ENCODE measurements at regions not wholly inside any gene's neighbourhood (a gene's known extent, or its start where the extent isn't known, plus 50 kb on each side); places are given as distances from the start of the nearest gene placed in this dataset.

DNA sequence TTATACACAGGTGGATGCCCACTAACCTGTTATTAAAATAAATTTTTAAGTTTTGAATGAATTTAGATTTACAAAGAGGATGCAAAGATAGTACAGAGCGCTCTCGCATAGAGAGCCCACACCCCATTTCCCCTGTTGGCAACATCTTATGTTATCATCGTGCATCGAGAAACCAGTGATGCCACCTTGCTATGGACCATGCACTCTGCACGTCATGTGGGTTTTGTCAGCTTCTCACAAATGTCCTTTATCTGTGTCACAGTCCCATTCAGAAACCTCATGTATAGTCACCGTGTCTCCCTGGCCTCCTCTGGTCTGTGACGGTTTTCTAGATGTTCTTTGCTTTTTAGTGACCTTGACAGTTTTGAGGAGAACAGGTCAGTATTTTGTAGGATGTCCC, 60.0 kb downstream of the ING1 start:
- H3K27me3 ChIP-seq (ENCODE audit: insufficient read depth, insufficient read length) = no peaks in the 10 kb centered on the region
- no peak overlapping the region for H3K4me3 ChIP-seq (ENCODE audit: insufficient read length, low read depth)
- TF ChIP-seq YY1 (IDR thresholded peaks at IDR 0.05; ENCODE audit: insufficient read depth, insufficient read length) (no peak), SUZ12 (IDR thresholded peaks at IDR 0.05; ENCODE audit: extremely low read depth, insufficient read depth, insufficient read length) (no peak), ZNF274 (IDR thresholded peaks at IDR 0.05; ENCODE audit: low read depth, low read length) (no peak)
- DNase-seq (ENCODE audit: low read depth, low spot score) = no peak
- no peak overlapping the region for H3K9ac ChIP-seq (ENCODE audit: insufficient read length, low read depth)
- no peaks in the 10 kb centered on the region for H3K9me3 ChIP-seq (ENCODE audit: insufficient read depth, low read length)
- H3K4me1 ChIP-seq (ENCODE audit: insufficient read depth, insufficient read length) = no peaks in the 10 kb centered on the region
- H3K36me3 ChIP-seq (ENCODE audit: insufficient read depth, insufficient read length, low read length) = no peaks in the 10 kb centered on the region

DNA sequence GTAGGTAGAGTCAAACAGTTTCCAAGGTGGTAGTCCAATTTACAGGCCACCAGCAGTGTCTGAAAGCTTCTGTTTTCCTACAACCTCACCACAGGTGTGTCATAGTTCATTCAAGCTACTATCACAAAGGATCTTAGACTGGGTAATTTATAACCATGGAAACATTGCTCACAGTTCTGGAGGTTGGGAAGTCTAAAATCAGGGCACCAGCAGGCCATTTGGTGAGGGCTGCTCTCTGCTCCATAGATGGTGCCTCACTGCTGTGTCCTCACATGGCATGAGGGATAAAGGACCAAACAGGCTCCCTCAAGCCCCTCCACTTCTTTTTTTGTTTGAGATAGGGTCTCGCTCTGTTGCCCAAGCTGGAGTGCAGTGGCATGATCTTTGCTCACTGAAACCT, 60.6 kb downstream of the ING1 start:
- TF ChIP-seq SUZ12 (IDR thresholded peaks at IDR 0.05; ENCODE audit: extremely low read depth, insufficient read depth, insufficient read length) (no peak), YY1 (IDR thresholded peaks at IDR 0.05; ENCODE audit: insufficient read depth, insufficient read length) (no peak), ZNF274 (IDR thresholded peaks at IDR 0.05; ENCODE audit: low read depth, low read length) (no peak)
- no peak overlapping the region for H3K4me3 ChIP-seq (ENCODE audit: insufficient read length, low read depth)
- H3K27me3 ChIP-seq (ENCODE audit: insufficient read depth, insufficient read length) = no peaks in the 10 kb centered on the region
- H3K9me3 ChIP-seq (ENCODE audit: insufficient read depth, low read length) = no peaks in the 10 kb centered on the region
- H3K4me1 ChIP-seq (ENCODE audit: insufficient read depth, insufficient read length) = no peaks in the 10 kb centered on the region
- no peak for DNase-seq (ENCODE audit: low read depth, low spot score)
- H3K36me3 ChIP-seq (ENCODE audit: insufficient read depth, insufficient read length, low read length) = no peaks in the 10 kb centered on the region
- no peak overlapping the region for H3K9ac ChIP-seq (ENCODE audit: insufficient read length, low read depth)

GRCh38 chr13:110774490-110774889, 61.0 kb downstream of the ING1 start:
- no peak for DNase-seq (ENCODE audit: low read depth, low spot score)
- Histone ChIP-seq H3K27me3 (ENCODE audit: insufficient read depth, insufficient read length) (no peaks in the 10 kb centered on the region), H3K4me1 (ENCODE audit: insufficient read depth, insufficient read length) (no peaks in the 10 kb centered on the region), H3K36me3 (ENCODE audit: insufficient read depth, insufficient read length, low read length) (no peaks in the 10 kb centered on the region), H3K4me3 (ENCODE audit: insufficient read length, low read depth) (no peak overlapping the region), H3K9ac (ENCODE audit: insufficient read length, low read depth) (no peak overlapping the region), H3K9me3 (ENCODE audit: insufficient read depth, low read length) (no peaks in the 10 kb centered on the region)
- TF ChIP-seq YY1 (IDR thresholded peaks at IDR 0.05; ENCODE audit: insufficient read depth, insufficient read length) (no peak), SUZ12 (IDR thresholded peaks at IDR 0.05; ENCODE audit: extremely low read depth, insufficient read depth, insufficient read length) (no peak), ZNF274 (IDR thresholded peaks at IDR 0.05; ENCODE audit: low read depth, low read length) (no peak)

- no peak for DNase-seq (ENCODE audit: low read depth, low spot score)
- Histone ChIP-seq H3K9ac (ENCODE audit: insufficient read length, low read depth) (no peak overlapping the region), H3K27me3 (ENCODE audit: insufficient read depth, insufficient read length) (no peaks in the 10 kb centered on the region), H3K4me3 (ENCODE audit: insufficient read length, low read depth) (no peak overlapping the region), H3K4me1 (ENCODE audit: insufficient read depth, insufficient read length) (no peaks in the 10 kb centered on the region), H3K36me3 (ENCODE audit: insufficient read depth, insufficient read length, low read length) (no peaks in the 10 kb centered on the region), H3K9me3 (ENCODE audit: insufficient read depth, low read length) (no peaks in the 10 kb centered on the region)
- TF ChIP-seq ZNF274 (IDR thresholded peaks at IDR 0.05; ENCODE audit: low read depth, low read length) = no peak
- TF ChIP-seq SUZ12 (IDR thresholded peaks at IDR 0.05; ENCODE audit: extremely low read depth, insufficient read depth, insufficient read length) = no peak
- no peak for TF ChIP-seq YY1 (IDR thresholded peaks at IDR 0.05; ENCODE audit: insufficient read depth, insufficient read length)
Observed at GRCh38 chr13:110775576-110775975, 62.1 kb downstream of the ING1 start.

- no peak overlapping the region for H3K4me3 ChIP-seq (ENCODE audit: insufficient read length, low read depth)
- no peak for DNase-seq (ENCODE audit: low read depth, low spot score)
- no peak for TF ChIP-seq YY1 (IDR thresholded peaks at IDR 0.05; ENCODE audit: insufficient read depth, insufficient read length)
- TF ChIP-seq SUZ12 (IDR thresholded peaks at IDR 0.05; ENCODE audit: extremely low read depth, insufficient read depth, insufficient read length) = no peak
- TF ChIP-seq ZNF274 (IDR thresholded peaks at IDR 0.05; ENCODE audit: low read depth, low read length) = no peak
- H3K9me3 ChIP-seq (ENCODE audit: insufficient read depth, low read length) = peaks cover 9% of the 10 kb centered on the region; the same call in 1 of the 2 replicates
- no peaks in the 10 kb centered on the region for H3K27me3 ChIP-seq (ENCODE audit: insufficient read depth, insufficient read length)
- no peaks in the 10 kb centered on the region for H3K36me3 ChIP-seq (ENCODE audit: insufficient read depth, insufficient read length, low read length)
- no peaks in the 10 kb centered on the region for H3K4me1 ChIP-seq (ENCODE audit: insufficient read depth, insufficient read length)
- H3K9ac ChIP-seq (ENCODE audit: insufficient read length, low read depth) = no peak overlapping the region
Observed at GRCh38 chr13:110777251-110777820, 63.8 kb downstream of the ING1 start.

DNA sequence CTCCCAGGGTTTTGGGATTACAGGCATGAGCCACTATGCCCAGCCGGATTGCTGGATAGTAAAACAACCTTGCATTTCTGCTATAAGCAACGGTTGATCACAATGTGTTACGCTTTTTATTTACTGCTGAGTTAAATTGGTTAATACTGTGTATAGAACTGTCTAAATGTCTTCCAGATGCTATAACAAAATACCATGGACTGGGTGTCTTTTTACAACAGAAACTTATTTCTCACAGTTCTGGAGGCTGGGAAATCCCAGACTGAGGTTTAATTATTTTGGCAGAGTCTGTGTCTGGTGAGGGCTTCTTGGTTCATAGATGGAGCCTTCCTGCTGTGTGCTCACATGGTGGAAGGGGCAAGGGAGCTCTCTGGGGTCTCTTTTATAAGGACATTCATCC, 65.5 kb downstream of the ING1 start:
- no peaks in the 10 kb centered on the region for H3K36me3 ChIP-seq (ENCODE audit: insufficient read depth, insufficient read length, low read length)
- no peak for DNase-seq (ENCODE audit: low read depth, low spot score)
- TF ChIP-seq ZNF274 (IDR thresholded peaks at IDR 0.05; ENCODE audit: low read depth, low read length) (no peak), SUZ12 (IDR thresholded peaks at IDR 0.05; ENCODE audit: extremely low read depth, insufficient read depth, insufficient read length) (no peak), YY1 (IDR thresholded peaks at IDR 0.05; ENCODE audit: insufficient read depth, insufficient read length) (no peak)
- no peak overlapping the region for H3K9ac ChIP-seq (ENCODE audit: insufficient read length, low read depth)
- no peak overlapping the region for H3K4me3 ChIP-seq (ENCODE audit: insufficient read length, low read depth)
- H3K9me3 ChIP-seq (ENCODE audit: insufficient read depth, low read length) = peaks cover 12% of the 10 kb centered on the region; the same call in 1 of the 2 replicates
- H3K27me3 ChIP-seq (ENCODE audit: insufficient read depth, insufficient read length) = no peaks in the 10 kb centered on the region
- H3K4me1 ChIP-seq (ENCODE audit: insufficient read depth, insufficient read length) = no peaks in the 10 kb centered on the region

GRCh38 chr13:110780422-110780821, 66.9 kb downstream of the ING1 start:
- no peak for DNase-seq (ENCODE audit: low read depth, low spot score)
- no peak for TF ChIP-seq SUZ12 (IDR thresholded peaks at IDR 0.05; ENCODE audit: extremely low read depth, insufficient read depth, insufficient read length)
- Histone ChIP-seq H3K36me3 (ENCODE audit: insufficient read depth, insufficient read length, low read length) (no peaks in the 10 kb centered on the region), H3K9ac (ENCODE audit: insufficient read length, low read depth) (no peak overlapping the region), H3K4me1 (ENCODE audit: insufficient read depth, insufficient read length) (no peaks in the 10 kb centered on the region), H3K4me3 (ENCODE audit: insufficient read length, low read depth) (no peak overlapping the region), H3K9me3 (ENCODE audit: insufficient read depth, low read length) (peaks cover 12% of the 10 kb centered on the region; the same call in 1 of the 2 replicates), H3K27me3 (ENCODE audit: insufficient read depth, insufficient read length) (no peaks in the 10 kb centered on the region)

Measured in NT2/D1 (cell line).